ENCODE measurements at regions not wholly inside any gene's neighbourhood (a gene's known extent, or its start where the extent isn't known, plus 50 kb on each side); places are given as distances from the start of the nearest gene placed in this dataset.
"Not testable (repeated sequence)": the region's sequence is repeated elsewhere in the genome, so short reads cannot be mapped to it uniquely, and the experiment has no call there.

DNA sequence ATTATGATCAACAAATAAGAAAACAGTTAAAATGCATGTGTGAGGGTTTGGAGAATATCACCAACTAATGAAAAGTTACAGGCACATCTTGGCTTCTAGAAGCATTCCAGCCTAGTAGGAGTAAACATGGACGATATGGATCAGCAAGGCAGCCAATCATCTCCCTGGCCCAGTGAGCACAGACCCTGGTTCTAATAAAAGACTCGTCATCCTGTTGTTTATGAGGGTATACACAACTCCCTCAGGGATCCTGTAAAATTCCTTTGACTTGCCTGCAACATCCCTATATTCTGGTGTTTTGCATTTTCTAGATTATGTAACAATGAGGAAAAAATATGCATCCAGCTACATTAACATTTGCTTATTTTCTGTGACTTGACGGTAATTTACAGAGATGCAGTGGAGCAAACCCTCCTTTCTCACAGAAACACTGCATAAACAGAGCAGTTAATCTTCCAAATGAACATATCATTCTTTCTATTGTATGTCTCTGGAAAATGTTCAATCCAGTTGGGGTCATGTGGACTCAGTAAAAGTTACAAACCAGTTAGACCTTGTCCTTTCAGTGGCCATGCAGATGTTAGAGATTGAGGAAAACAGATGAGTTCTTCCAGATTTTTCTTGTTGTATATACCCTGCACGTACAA is 88.9 kb upstream of the NDP start:
- Mint-ChIP-seq H3K9me3 (no peaks in the 10 kb centered on the region), H3K4me3 (no peak overlapping the region), H3K36me3 (ENCODE audit: low read depth) (no peaks in the 10 kb centered on the region), H3K27me3 (no peaks in the 10 kb centered on the region), H3K4me1 (ENCODE audit: low read depth) (peaks cover 10% of the 10 kb centered on the region), H3K27ac (no peak overlapping the region)
- intact Hi-C loops (cut with micrococcal nuclease) = no loop called here

- Mint-ChIP-seq H3K27ac (no peak overlapping the region), H3K4me3 (no peak overlapping the region), H3K36me3 (ENCODE audit: low read depth) (no peaks in the 10 kb centered on the region), H3K9me3 (no peaks in the 10 kb centered on the region), H3K27me3 (no peaks in the 10 kb centered on the region), H3K4me1 (ENCODE audit: low read depth) (peaks cover 11% of the 10 kb centered on the region)
- intact Hi-C loops (cut with micrococcal nuclease) = no loop called here
These were observed 87.0 kb upstream of the NDP start for GRCh38 chrX:44060221-44060620.

- peaks cover 11% of the 10 kb centered on the region for H3K4me1 Mint-ChIP-seq (ENCODE audit: low read depth)
- intact Hi-C loops (cut with micrococcal nuclease) = no loop called here
- no peaks in the 10 kb centered on the region for H3K36me3 Mint-ChIP-seq (ENCODE audit: low read depth)
- no peak overlapping the region for H3K4me3 Mint-ChIP-seq
- no peaks in the 10 kb centered on the region for H3K9me3 Mint-ChIP-seq
- no peaks in the 10 kb centered on the region for H3K27me3 Mint-ChIP-seq
- H3K27ac Mint-ChIP-seq = no peak overlapping the region
These were observed 85.1 kb upstream of the NDP start for GRCh38 chrX:44058339-44058738.

GRCh38 chrX:44055638-44056037 is 82.4 kb upstream of the NDP start:
- Mint-ChIP-seq H3K36me3 (ENCODE audit: low read depth) (no peaks in the 10 kb centered on the region), H3K4me3 (no peak overlapping the region), H3K9me3 (no peaks in the 10 kb centered on the region), H3K4me1 (ENCODE audit: low read depth) (peaks cover 11% of the 10 kb centered on the region), H3K27me3 (no peaks in the 10 kb centered on the region), H3K27ac (no peak overlapping the region)
- intact Hi-C loops (cut with micrococcal nuclease) = no loop called here

DNA sequence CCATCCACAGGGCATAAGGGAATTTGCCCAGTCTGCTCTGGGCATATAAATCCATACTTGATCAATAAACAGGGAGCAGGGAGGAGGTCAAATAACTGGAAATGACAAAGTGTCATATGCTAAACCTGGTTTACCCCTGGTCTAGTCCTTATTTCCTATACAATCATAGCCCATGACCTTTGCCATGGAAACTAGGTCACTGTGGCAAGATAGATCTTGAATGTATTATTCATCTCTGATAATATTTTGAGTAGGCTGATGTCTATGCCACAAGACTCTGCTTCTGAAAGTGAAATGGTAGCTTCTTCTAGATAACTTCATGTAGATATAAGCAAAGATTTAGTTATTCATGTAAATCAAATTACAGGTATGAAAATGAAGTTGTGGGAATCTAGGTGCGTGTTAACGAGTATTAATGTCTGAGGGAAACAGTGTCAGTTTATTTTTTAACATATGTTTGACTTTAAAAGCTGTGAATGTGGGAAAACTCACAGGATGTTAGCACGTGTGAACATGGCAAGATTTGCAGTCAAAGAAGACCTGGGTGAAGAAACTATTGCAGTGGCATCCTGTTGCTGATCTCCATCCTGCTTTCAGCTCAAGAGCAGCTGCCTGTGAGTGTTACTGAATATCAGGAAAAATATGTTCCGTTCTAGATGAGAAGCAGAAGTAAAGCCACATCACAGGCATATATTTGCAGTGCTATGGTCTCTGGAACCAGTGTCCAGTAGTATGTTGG is 81.8 kb upstream of the NDP start:
- no peaks in the 10 kb centered on the region for H3K9me3 Mint-ChIP-seq
- H3K27me3 Mint-ChIP-seq = no peaks in the 10 kb centered on the region
- H3K36me3 Mint-ChIP-seq (ENCODE audit: low read depth) = no peaks in the 10 kb centered on the region
- H3K4me3 Mint-ChIP-seq = no peak overlapping the region
- intact Hi-C loops (cut with micrococcal nuclease) = no loop called here
- H3K27ac Mint-ChIP-seq = no peak overlapping the region
- peaks cover 9% of the 10 kb centered on the region for H3K4me1 Mint-ChIP-seq (ENCODE audit: low read depth)

DNA sequence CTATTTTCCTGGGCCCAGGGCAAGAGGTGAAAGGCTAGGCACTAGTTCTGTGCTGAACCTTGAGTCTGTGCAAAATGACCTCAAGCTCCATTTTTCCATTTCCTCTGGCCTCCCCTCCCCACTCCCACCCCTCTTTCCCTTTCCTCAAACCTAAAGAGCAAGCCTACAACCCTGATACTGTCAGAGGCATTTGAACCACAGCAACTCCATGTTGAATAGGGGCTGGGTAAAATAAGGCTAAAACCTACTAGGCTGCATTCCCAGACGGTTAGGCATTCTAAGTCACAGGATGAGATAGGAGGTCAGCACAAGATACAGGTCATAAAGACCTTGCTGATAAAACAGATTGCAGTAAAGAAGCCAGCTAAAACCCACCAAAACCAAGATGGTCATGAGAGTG is 71.9 kb upstream of the NDP start:
- H3K27ac Mint-ChIP-seq; intact Hi-C loops (cut with micrococcal nuclease); H3K27me3 Mint-ChIP-seq; H3K4me3 Mint-ChIP-seq; H3K4me1 Mint-ChIP-seq (ENCODE audit: low read depth); H3K36me3 Mint-ChIP-seq (ENCODE audit: low read depth); H3K9me3 Mint-ChIP-seq: not testable (repeated sequence)

GRCh38 chrX:44043496-44043895 is 70.3 kb upstream of the NDP start:
- H3K9me3 Mint-ChIP-seq = no peaks in the 10 kb centered on the region
- peaks cover 8% of the 10 kb centered on the region for H3K4me1 Mint-ChIP-seq (ENCODE audit: low read depth)
- intact Hi-C loops (cut with micrococcal nuclease) = no loop called here
- H3K27me3 Mint-ChIP-seq = no peaks in the 10 kb centered on the region
- H3K27ac Mint-ChIP-seq = no peak overlapping the region
- no peak overlapping the region for H3K4me3 Mint-ChIP-seq
- no peaks in the 10 kb centered on the region for H3K36me3 Mint-ChIP-seq (ENCODE audit: low read depth)

GRCh38 chrX:44042751-44043150 is 69.6 kb upstream of the NDP start:
- intact Hi-C loops (cut with micrococcal nuclease) = no loop called here
- Mint-ChIP-seq H3K9me3 (no peaks in the 10 kb centered on the region), H3K36me3 (ENCODE audit: low read depth) (no peaks in the 10 kb centered on the region), H3K27ac (no peak overlapping the region), H3K4me1 (ENCODE audit: low read depth) (peaks cover 8% of the 10 kb centered on the region), H3K4me3 (no peak overlapping the region), H3K27me3 (no peaks in the 10 kb centered on the region)

- Mint-ChIP-seq H3K4me1 (ENCODE audit: low read depth) (peaks cover 8% of the 10 kb centered on the region), H3K4me3 (no peak overlapping the region), H3K27ac (no peak overlapping the region), H3K9me3 (no peaks in the 10 kb centered on the region), H3K27me3 (no peaks in the 10 kb centered on the region), H3K36me3 (ENCODE audit: low read depth) (no peaks in the 10 kb centered on the region)
- intact Hi-C loops (cut with micrococcal nuclease) = no loop called here
These were observed 68.9 kb upstream of the NDP start for GRCh38 chrX:44042116-44042515.

DNA sequence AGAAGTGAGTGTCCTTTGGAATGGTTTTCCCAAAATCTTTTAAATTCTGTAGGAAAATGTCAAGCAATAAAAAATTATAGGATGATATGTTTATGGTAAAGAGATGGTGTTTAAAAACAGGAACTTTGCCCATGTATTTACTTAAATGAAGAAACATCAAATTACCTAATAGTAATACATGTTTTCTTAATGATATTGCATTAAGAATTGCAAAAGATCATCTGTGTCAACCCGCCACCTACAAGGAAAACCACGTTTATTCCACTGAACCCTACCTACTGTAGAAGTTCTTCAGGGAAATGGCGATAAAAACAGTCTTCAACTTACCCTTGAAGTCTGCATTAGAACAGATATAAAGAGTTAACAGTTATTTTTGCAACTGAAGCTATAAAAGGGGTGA is 67.2 kb upstream of the NDP start:
- no peak overlapping the region for H3K4me3 Mint-ChIP-seq
- no peaks in the 10 kb centered on the region for H3K9me3 Mint-ChIP-seq
- H3K27me3 Mint-ChIP-seq = no peaks in the 10 kb centered on the region
- intact Hi-C loops (cut with micrococcal nuclease) = no loop called here
- H3K36me3 Mint-ChIP-seq (ENCODE audit: low read depth) = no peaks in the 10 kb centered on the region
- H3K27ac Mint-ChIP-seq = no peak overlapping the region
- peaks cover 8% of the 10 kb centered on the region for H3K4me1 Mint-ChIP-seq (ENCODE audit: low read depth)

- Mint-ChIP-seq H3K4me1 (ENCODE audit: low read depth) (peaks cover 8% of the 10 kb centered on the region), H3K27ac (no peak overlapping the region), H3K27me3 (no peaks in the 10 kb centered on the region), H3K36me3 (ENCODE audit: low read depth) (no peaks in the 10 kb centered on the region), H3K4me3 (no peak overlapping the region), H3K9me3 (no peaks in the 10 kb centered on the region)
- intact Hi-C loops (cut with micrococcal nuclease) = no loop called here
These were observed 66.4 kb upstream of the NDP start for GRCh38 chrX:44039556-44039955.

DNA sequence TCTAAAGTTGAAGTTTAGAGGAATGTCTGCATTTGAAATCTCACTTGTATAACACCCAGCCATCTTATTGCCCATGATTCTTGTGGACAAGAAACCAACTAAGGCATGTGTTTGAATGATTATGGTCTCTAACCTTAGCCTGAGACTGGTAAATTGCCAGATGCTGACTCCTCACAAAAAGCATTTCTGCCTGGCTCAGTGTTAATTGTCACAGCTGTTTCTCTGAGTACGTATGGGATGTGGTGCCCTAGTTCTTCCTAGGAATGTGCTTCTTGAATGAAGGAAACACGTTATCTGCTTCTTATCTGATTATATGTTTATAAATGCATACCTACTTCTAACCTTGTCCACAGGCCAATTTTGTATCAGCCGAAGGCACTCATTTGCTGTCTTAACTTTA is 63.1 kb upstream of the NDP start:
- H3K36me3 Mint-ChIP-seq (ENCODE audit: low read depth) = no peaks in the 10 kb centered on the region
- intact Hi-C loops (cut with micrococcal nuclease) = no loop called here
- H3K27ac Mint-ChIP-seq = no peak overlapping the region
- H3K4me3 Mint-ChIP-seq = no peak overlapping the region
- H3K9me3 Mint-ChIP-seq = no peaks in the 10 kb centered on the region
- H3K27me3 Mint-ChIP-seq = no peaks in the 10 kb centered on the region
- peaks cover 15% of the 10 kb centered on the region for H3K4me1 Mint-ChIP-seq (ENCODE audit: low read depth)

- Mint-ChIP-seq H3K4me3 (no peak overlapping the region), H3K4me1 (ENCODE audit: low read depth) (peaks cover 15% of the 10 kb centered on the region), H3K27me3 (no peaks in the 10 kb centered on the region), H3K36me3 (ENCODE audit: low read depth) (no peaks in the 10 kb centered on the region), H3K27ac (no peak overlapping the region), H3K9me3 (no peaks in the 10 kb centered on the region)
- intact Hi-C loops (cut with micrococcal nuclease) = no loop called here
These were observed 62.4 kb upstream of the NDP start for GRCh38 chrX:44035571-44035970.

DNA sequence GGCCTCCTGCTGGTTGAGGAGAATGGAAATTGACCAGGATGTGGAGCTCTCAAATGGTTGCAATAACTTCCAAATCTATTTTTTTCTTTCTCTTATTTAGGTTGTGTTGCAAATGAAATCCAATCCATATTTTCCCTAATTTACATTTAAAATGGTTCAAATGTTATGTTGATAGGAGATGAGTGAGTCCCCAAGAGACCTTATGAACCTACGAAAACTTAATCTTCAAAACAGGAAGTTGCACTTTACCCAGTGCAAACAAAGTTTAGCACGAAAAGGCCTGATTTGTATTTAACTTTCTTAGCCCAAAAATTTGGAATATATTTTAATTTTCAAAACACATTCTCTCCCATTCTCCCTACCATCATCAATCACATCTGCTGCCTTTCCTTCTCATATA is 59.3 kb upstream of the NDP start:
- intact Hi-C loops (cut with micrococcal nuclease) = no loop called here
- Mint-ChIP-seq H3K4me1 (ENCODE audit: low read depth) (peaks cover 7% of the 10 kb centered on the region), H3K27me3 (no peaks in the 10 kb centered on the region), H3K9me3 (peaks cover 8% of the 10 kb centered on the region), H3K36me3 (ENCODE audit: low read depth) (no peaks in the 10 kb centered on the region), H3K27ac (no peak overlapping the region), H3K4me3 (no peak overlapping the region)

DNA sequence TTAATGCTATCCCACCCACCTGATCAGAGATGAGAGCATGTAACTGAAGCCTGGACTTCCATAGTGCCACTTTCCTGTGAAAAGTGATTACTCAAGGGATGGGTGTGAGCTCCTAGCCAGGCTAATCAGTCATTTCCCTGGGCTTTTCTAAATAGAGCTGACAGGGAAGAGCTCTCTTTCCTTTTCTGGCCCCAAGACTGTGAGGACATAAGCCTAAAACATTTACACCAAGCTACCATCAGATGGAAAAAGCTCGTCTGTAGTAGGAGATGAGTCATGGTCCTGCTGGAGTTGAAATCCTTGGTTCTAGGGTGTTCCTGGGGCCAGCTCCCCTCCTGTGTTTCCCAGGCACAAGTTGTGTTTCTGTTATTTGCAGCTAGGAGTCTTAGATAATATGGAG is 52.4 kb upstream of the NDP start:
- Mint-ChIP-seq H3K4me3 (no peak overlapping the region), H3K36me3 (ENCODE audit: low read depth) (no peaks in the 10 kb centered on the region), H3K9me3 (peaks cover 8% of the 10 kb centered on the region), H3K4me1 (ENCODE audit: low read depth) (peaks cover 25% of the 10 kb centered on the region), H3K27ac (peak overlapping the region; percentile 30), H3K27me3 (no peaks in the 10 kb centered on the region)
- intact Hi-C loops (cut with micrococcal nuclease) = loop anchor here (5.0 to 10.0 kb wide), 2 partner anchors 53 to 219 kb away; partner anchors contain the start of gene NDP
